ENCODE measurements at regions not wholly inside any gene's neighbourhood (a gene's known extent, or its start where the extent isn't known, plus 50 kb on each side); places are given as distances from the start of the nearest gene placed in this dataset.

GRCh38 chr12:4003576-4003975 is 130.4 kb upstream of the PARP11 start:
- H3K4me3 ChIP-seq (replicated peaks in 1 of 3; ENCODE audit: low read depth in 2 of 3, low read length in 3 of 3), result no peak overlapping the region

GRCh38 chr12:4002601-4003000 is 129.4 kb upstream of the PARP11 start:
- H3K4me1 Mint-ChIP-seq, result peaks cover 2% of the 10 kb centered on the region
- no peak overlapping the region for H3K27ac Mint-ChIP-seq
- H3K4me3 Mint-ChIP-seq, result no peak overlapping the region
- H3K36me3 Mint-ChIP-seq, result no peaks in the 10 kb centered on the region
- no peak for TF ChIP-seq CTCF (IDR thresholded peaks at IDR 0.05)
- H3K9me3 ChIP-seq (replicated peaks in 1 of 2; ENCODE audit: control insufficient read depth in 1 of 2, insufficient read depth in 1 of 2, low read length in 2 of 2), result no peaks in the 10 kb centered on the region
- no peak overlapping the region for H2AFZ ChIP-seq (ENCODE audit: insufficient read depth, low read depth, low read length, poor library complexity, severe bottlenecking)
- WGBS (ENCODE audit: insufficient coverage), result 100% methylated on average over 2 of the region's 2 CpGs
- no peak overlapping the region for H3K4me3 ChIP-seq (replicated peaks in 1 of 3; ENCODE audit: low read depth in 2 of 3, low read length in 3 of 3)
- H3K9me3 Mint-ChIP-seq, result peaks cover 0 to 3% (median 0%) of the 10 kb centered on the region in 7 donors
- H3K79me2 ChIP-seq (ENCODE audit: insufficient read depth, low read length), result no peaks in the 10 kb centered on the region
- no peaks in the 10 kb centered on the region for H3K27me3 ChIP-seq (ENCODE audit: control insufficient read depth in 2 of 2, insufficient read depth in 2 of 2, low read length in 2 of 2)
- H3K36me3 ChIP-seq (replicated peaks in 1 of 2; ENCODE audit: control insufficient read depth in 1 of 2, insufficient read depth in 2 of 2, low read length in 2 of 2), result no peaks in the 10 kb centered on the region
- no peak overlapping the region for H3K4me2 ChIP-seq (replicated peaks; ENCODE audit: extremely low read depth, low read length, poor library complexity, severe bottlenecking)
- no peaks in the 10 kb centered on the region for H3K4me1 ChIP-seq (ENCODE audit: control insufficient read depth in 1 of 2, insufficient read depth in 2 of 2, low read length in 2 of 2)
- intact Hi-C loops (cut with micrococcal nuclease), result no loop called here
- DNase-seq, result no peak
- no peak overlapping the region for H3K27ac ChIP-seq (ENCODE audit: low read depth in 1 of 2, low read length in 2 of 2)
- H3K9ac ChIP-seq (ENCODE audit: insufficient read depth, low read length, poor library complexity, severe bottlenecking), result no peak overlapping the region
- H4K20me1 ChIP-seq (ENCODE audit: insufficient read depth, low read length), result no peaks in the 10 kb centered on the region
- peaks cover 0 to 6% (median 4%) of the 10 kb centered on the region in 3 donors for H3K27me3 Mint-ChIP-seq (ENCODE audit: low read depth in 3 of 3)

More at GRCh38 chr12:4003576-4003975, 130.4 kb upstream of the PARP11 start:
- Histone ChIP-seq H3K4me1 (ENCODE audit: control insufficient read depth in 1 of 2, insufficient read depth in 2 of 2, low read length in 2 of 2) (no peaks in the 10 kb centered on the region), H3K36me3 (replicated peaks in 1 of 2; ENCODE audit: control insufficient read depth in 1 of 2, insufficient read depth in 2 of 2, low read length in 2 of 2) (no peaks in the 10 kb centered on the region), H2AFZ (ENCODE audit: insufficient read depth, low read depth, low read length, poor library complexity, severe bottlenecking) (no peak overlapping the region), H3K4me2 (replicated peaks; ENCODE audit: extremely low read depth, low read length, poor library complexity, severe bottlenecking) (no peak overlapping the region), H3K27me3 (ENCODE audit: control insufficient read depth in 2 of 2, insufficient read depth in 2 of 2, low read length in 2 of 2) (no peaks in the 10 kb centered on the region), H4K20me1 (ENCODE audit: insufficient read depth, low read length) (no peaks in the 10 kb centered on the region), H3K27ac (ENCODE audit: low read depth in 1 of 2, low read length in 2 of 2) (no peak overlapping the region), H3K9me3 (replicated peaks in 1 of 2; ENCODE audit: control insufficient read depth in 1 of 2, insufficient read depth in 1 of 2, low read length in 2 of 2) (no peaks in the 10 kb centered on the region), H3K9ac (ENCODE audit: insufficient read depth, low read length, poor library complexity, severe bottlenecking) (no peak overlapping the region), H3K79me2 (ENCODE audit: insufficient read depth, low read length) (no peaks in the 10 kb centered on the region)
- Mint-ChIP-seq H3K27me3 (ENCODE audit: low read depth in 3 of 3) (peaks cover 0 to 5% (median 3%) of the 10 kb centered on the region in 3 donors), H3K4me3 (no peak overlapping the region), H3K27ac (no peak overlapping the region), H3K36me3 (no peaks in the 10 kb centered on the region), H3K4me1 (peaks cover 2% of the 10 kb centered on the region), H3K9me3 (peaks cover 0 to 3% (median 0%) of the 10 kb centered on the region in 7 donors)
- TF ChIP-seq CTCF (IDR thresholded peaks at IDR 0.05), result no peak
- 86% methylated on average over 4 of the region's 4 CpGs for WGBS (ENCODE audit: insufficient coverage)
- intact Hi-C loops (cut with micrococcal nuclease), result no loop called here
- DNase-seq, result no peak
